PC-3 (cell line): ENCODE measurements at regions not wholly inside any gene's neighbourhood (a gene's known extent, or its start where the extent isn't known, plus 50 kb on each side); places are given as distances from the start of the nearest gene placed in this dataset.

ENCODE experiments used
- ATAC-seq: fragments of 200-7000 bp; cut with Tn5 transposase; 2 replicates; pipeline ENCODE4 v1.9.1; 2020; ENCODE audit warnings: mild to moderate bottlenecking, moderate library complexity
- BruUV-seq: library from RNA; stranded (reverse); fragments of 400-500 nt; replicated peaks from 2 replicates; lab custom pipeline; 2021; lab: Mats Ljungman, UMichigan
- CTCF ChIA-PET: fragments of 300-600 bp; sonication (Branson Sonifier 250); formaldehyde crosslinking; loops from one replicate; lab custom pipeline; 2022; ENCODE audit warnings: antibody characterized with exemption; lab: Charles Lee
- POLR2A ChIA-PET: fragments of 300-600 bp; sonication (Branson Sonifier 250); formaldehyde crosslinking; loops from one replicate; lab custom pipeline; 2022; ENCODE audit warnings: antibody characterized with exemption; ENCODE audit not compliant: unreplicated experiment; lab: Charles Lee
- DNase-seq: peaks from one replicate; pipeline ENCODE4 v3.0.0-alpha.2; 2015
- H2AFZ ChIP-seq: fragments of 300-600 bp; sonication (generic); 2 replicates; pipeline ENCODE4 v1.6.0; 2016; ENCODE audit warnings: antibody characterized with exemption, low read length
- H3F3A ChIP-seq: fragments of 300-600 bp; sonication (generic); one replicate; pipeline ENCODE4 v1.6.0; 2017; ENCODE audit warnings: antibody characterized with exemption, low read length, control low read depth, mild to moderate bottlenecking; ENCODE audit not compliant: unreplicated experiment
- H3K27ac ChIP-seq: fragments of 300-600 bp; sonication (generic); 2 replicates; pipeline ENCODE4 v1.5.1; 2016; ENCODE audit warnings: mild to moderate bottlenecking, low read length
- H3K27me3 ChIP-seq: fragments of 300-600 bp; sonication (generic); 2 replicates; pipeline ENCODE4 v1.6.1; 2016; ENCODE audit warnings: low read length, mixed read lengths
- H3K36me3 ChIP-seq: fragments of 300-600 bp; sonication (generic); 2 replicates; pipeline ENCODE4 v1.6.1; 2016; ENCODE audit warnings: low read depth, mixed run types, low read length, mixed read lengths
- H3K4me1 ChIP-seq: fragments of 300-600 bp; sonication (generic); 2 replicates; pipeline ENCODE4 v1.5.1; 2016; ENCODE audit warnings: low read length; ENCODE audit not compliant: insufficient read depth
- H3K4me2 ChIP-seq: fragments of 300-600 bp; sonication (generic); 2 replicates; pipeline ENCODE4 v1.6.0; 2016; ENCODE audit warnings: low read length
- H3K4me3 ChIP-seq: fragments of 300-600 bp; sonication (generic); 2 replicates; pipeline ENCODE4 v1.5.1; 2016; ENCODE audit warnings: mild to moderate bottlenecking, low read length, mixed read lengths
- H3K79me2 ChIP-seq: fragments of 300-600 bp; sonication (generic); 2 replicates; pipeline ENCODE4 v1.6.1; 2017; ENCODE audit warnings: low read length, mixed read lengths
- H3K9ac ChIP-seq: fragments of 300-600 bp; sonication (generic); 2 replicates; pipeline ENCODE4 v1.6.0; 2016; ENCODE audit warnings: mild to moderate bottlenecking, low read length
- H3K9me2 ChIP-seq: fragments of 300-600 bp; sonication (generic); replicated peaks from 2 replicates; pipeline ENCODE4 v1.6.1; 2016; ENCODE audit warnings: mixed run types, low read length, mixed read lengths
- H3K9me3 ChIP-seq: fragments of 300-600 bp; sonication (generic); 2 replicates; pipeline ENCODE4 v1.6.1; 2016; ENCODE audit warnings: low read length, mixed read lengths
- H4K20me1 ChIP-seq: fragments of 300-600 bp; sonication (generic); 2 replicates; pipeline ENCODE4 v1.6.1; 2016; ENCODE audit warnings: low read length, mixed read lengths
- CTCF ChIP-seq: fragments of 300-600 bp; sonication (generic); conservative IDR thresholded peaks from 2 replicates; pipeline ENCODE4 v1.5.1; 2017; ENCODE audit warnings: antibody characterized with exemption, low read depth, mild to moderate bottlenecking, low read length
- EZH2 ChIP-seq: fragments of 300-600 bp; sonication (generic); IDR thresholded peaks from one replicate; pipeline ENCODE4 v1.6.1; 2017; ENCODE audit warnings: antibody characterized with exemption, mild to moderate bottlenecking, low read length; ENCODE audit not compliant: unreplicated experiment
- EZH2phosphoT487 ChIP-seq: fragments of 300-600 bp; sonication (generic); IDR thresholded peaks from 2 replicates; pipeline ENCODE4 v1.6.1; 2018; ENCODE audit warnings: mild to moderate bottlenecking, antibody characterized with exemption, low read length, borderline replicate concordance
- intact Hi-C: fragments of 100-400 bp; cut with micrococcal nuclease; formaldehyde crosslinking; loops from 2 replicates; pipeline ENCODE4 v1.9.0; 2023

- no TSS peak for BruUV-seq
- Histone ChIP-seq H3K36me3 (no peaks in the 10 kb centered on the region), H3K9me3 (no peaks in the 10 kb centered on the region), H3K4me3 (no peak overlapping the region), H3K4me1 (no peaks in the 10 kb centered on the region), H3K9ac (no peak overlapping the region), H3F3A (no peaks in the 10 kb centered on the region), H3K27ac (no peak overlapping the region), H3K27me3 (no peaks in the 10 kb centered on the region; the same call in none of the 2 replicates), H3K4me2 (no peak overlapping the region), H2AFZ (no peak overlapping the region), H4K20me1 (no peaks in the 10 kb centered on the region), H3K9me2 (no peaks in the 10 kb centered on the region), H3K79me2 (no peaks in the 10 kb centered on the region)
- ChIA-PET POLR2A (no interaction called here), CTCF (no interaction called here)
- DNase-seq (no peak), ATAC-seq (no peak)
- TF ChIP-seq CTCF (no peak), EZH2 (no peak), EZH2phosphoT487 (no peak)
- intact Hi-C loops: no loop called here
These were observed 61.8 kb upstream of the CERS6 start for GRCh38 chr2:168394262-168394661.

GRCh38 chr2:168396131-168396530 is 59.9 kb upstream of the CERS6 start:
- intact Hi-C loops: no loop called here
- no peaks in the 10 kb centered on the region for H3K79me2 ChIP-seq
- no peak for ATAC-seq
- no peaks in the 10 kb centered on the region; the same call in 1 of the 2 replicates for H3K27me3 ChIP-seq
- H3K4me1 ChIP-seq: no peaks in the 10 kb centered on the region
- no peaks in the 10 kb centered on the region for H3F3A ChIP-seq
- CTCF ChIA-PET: no interaction called here
- no peak overlapping the region for H3K4me3 ChIP-seq
- no peak overlapping the region for H3K27ac ChIP-seq
- H3K9me2 ChIP-seq: no peaks in the 10 kb centered on the region
- no peaks in the 10 kb centered on the region for H3K9me3 ChIP-seq
- TF ChIP-seq CTCF (no peak), EZH2phosphoT487 (no peak), EZH2 (no peak)
- no peak overlapping the region for H3K4me2 ChIP-seq
- BruUV-seq: no TSS peak
- H4K20me1 ChIP-seq: no peaks in the 10 kb centered on the region
- H3K36me3 ChIP-seq: no peaks in the 10 kb centered on the region
- no peak for DNase-seq
- no peak overlapping the region for H2AFZ ChIP-seq
- POLR2A ChIA-PET: no interaction called here
- no peak overlapping the region for H3K9ac ChIP-seq

GRCh38 chr2:168397629-168398028 is 58.4 kb upstream of the CERS6 start:
- H3K4me3 ChIP-seq: no peak overlapping the region
- H3K4me1 ChIP-seq: no peaks in the 10 kb centered on the region
- BruUV-seq: no TSS peak
- intact Hi-C loops: no loop called here
- no peak overlapping the region for H3K27ac ChIP-seq
- TF ChIP-seq EZH2phosphoT487: no peak
- TF ChIP-seq CTCF: no peak
- no peak overlapping the region for H3K9ac ChIP-seq
- CTCF ChIA-PET: no interaction called here
- H3K9me3 ChIP-seq: no peaks in the 10 kb centered on the region
- no peaks in the 10 kb centered on the region for H3K36me3 ChIP-seq
- no peaks in the 10 kb centered on the region for H3K79me2 ChIP-seq
- H3K27me3 ChIP-seq: no peaks in the 10 kb centered on the region
- H3K9me2 ChIP-seq: no peaks in the 10 kb centered on the region
- H3K4me2 ChIP-seq: no peak overlapping the region
- POLR2A ChIA-PET: no interaction called here
- ATAC-seq: no peak
- no peak overlapping the region for H2AFZ ChIP-seq
- no peaks in the 10 kb centered on the region for H3F3A ChIP-seq
- H4K20me1 ChIP-seq: no peaks in the 10 kb centered on the region
- no peak for DNase-seq
